ENCODE measurements at regions not wholly inside any gene's neighbourhood (a gene's known extent, or its start where the extent isn't known, plus 50 kb on each side); places are given as distances from the start of the nearest gene placed in this dataset.

DNA sequence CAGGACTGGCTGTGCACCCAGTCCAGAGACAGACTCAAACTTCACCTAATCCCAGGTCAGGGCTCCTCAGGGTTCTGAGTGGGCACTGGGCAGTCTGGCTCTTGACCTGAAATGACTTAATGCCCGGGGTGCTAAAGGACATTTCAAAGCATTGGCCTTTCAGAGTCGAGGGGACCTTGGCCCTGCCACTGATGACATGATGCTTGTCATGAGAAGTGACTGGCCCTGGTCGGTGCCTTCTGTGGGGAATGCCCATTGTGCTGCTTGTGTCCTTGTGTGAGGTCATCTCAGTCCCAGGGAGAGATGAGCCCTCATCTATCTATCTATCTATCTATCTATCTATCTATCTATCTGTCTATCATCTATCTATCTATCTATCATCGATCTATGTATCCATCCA, 81.3 kb downstream of the CTAGE1 start:
- Histone ChIP-seq H3K27ac (no peak overlapping the region), H3K4me1 (ENCODE audit: insufficient read depth) (peaks cover 9% of the 10 kb centered on the region), H2AFZ (no peak overlapping the region), H4K20me1 (ENCODE audit: insufficient read depth) (no peaks in the 10 kb centered on the region), H3K79me2 (ENCODE audit: insufficient read depth) (no peaks in the 10 kb centered on the region), H3F3A (ENCODE audit: insufficient read depth) (no peaks in the 10 kb centered on the region), H3K9me3 (ENCODE audit: low read depth) (no peaks in the 10 kb centered on the region), H3K9me2 (ENCODE audit: insufficient read depth) (no peaks in the 10 kb centered on the region), H3K4me3 (no peak overlapping the region), H3K27me3 (replicated peaks; ENCODE audit: insufficient read depth) (no peaks in the 10 kb centered on the region), H3K4me2 (ENCODE audit: unreplicated experiment) (no peak overlapping the region), H3K9ac (no peak overlapping the region), H3K36me3 (ENCODE audit: low read depth) (no peaks in the 10 kb centered on the region)
- DNase-seq, result no peak
- TF ChIP-seq EZH2 (IDR thresholded peaks at IDR 0.05; ENCODE audit: insufficient read depth, poor library complexity, severe bottlenecking) (no peak), EZH2phosphoT487 (IDR thresholded peaks at IDR 0.05; ENCODE audit: insufficient read depth, low read depth) (no peak)
- 68 to 76% methylated on average over 4 of the region's 4 CpGs for WGBS, 2 experiments (ENCODE audit: low coverage in 1 of 2, low lambda C conversion rate in 2 of 2, missing lambda C conversion rate in 2 of 2)
- in situ Hi-C loops (cut with MboI), result no loop called here

DNA sequence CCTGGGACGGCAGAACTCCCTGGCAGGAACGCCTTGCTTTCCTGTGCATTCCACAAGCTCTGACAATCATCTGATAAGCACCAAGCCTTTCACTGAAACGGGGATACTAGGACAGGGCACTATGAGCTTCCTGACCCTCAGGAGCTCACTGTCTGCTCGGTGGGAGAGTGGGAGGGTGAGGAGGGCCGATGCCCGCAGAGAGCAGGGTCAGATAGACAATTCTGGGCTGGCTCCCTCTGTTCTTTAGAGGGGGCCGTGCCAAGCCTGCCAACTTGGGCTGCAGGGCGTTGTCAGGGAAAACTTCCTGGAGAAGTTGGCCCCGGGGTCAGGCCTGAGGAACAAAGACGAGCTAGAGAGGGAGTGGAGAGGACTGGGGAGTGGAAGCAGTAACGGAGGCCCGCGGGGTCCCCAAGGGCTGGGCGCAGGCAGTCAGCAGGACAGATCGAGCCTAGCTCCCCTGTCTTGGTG, 82.0 kb downstream of the CTAGE1 start:
- no peak overlapping the region for H3K4me2 ChIP-seq (ENCODE audit: unreplicated experiment)
- H3K27ac ChIP-seq, result no peak overlapping the region
- no peaks in the 10 kb centered on the region for H3K27me3 ChIP-seq (replicated peaks; ENCODE audit: insufficient read depth)
- H3K9ac ChIP-seq, result no peak overlapping the region
- 80 to 83% methylated on average over 15 of the region's 15 CpGs for WGBS, 2 experiments (ENCODE audit: low coverage in 1 of 2, low lambda C conversion rate in 2 of 2, missing lambda C conversion rate in 2 of 2)
- in situ Hi-C loops (cut with MboI), result no loop called here
- no peaks in the 10 kb centered on the region for H3F3A ChIP-seq (ENCODE audit: insufficient read depth)
- no peak overlapping the region for H2AFZ ChIP-seq
- no peaks in the 10 kb centered on the region for H3K79me2 ChIP-seq (ENCODE audit: insufficient read depth)
- DNase-seq, result no peak
- no peaks in the 10 kb centered on the region for H4K20me1 ChIP-seq (ENCODE audit: insufficient read depth)
- peaks cover 9% of the 10 kb centered on the region for H3K4me1 ChIP-seq (ENCODE audit: insufficient read depth)
- no peaks in the 10 kb centered on the region for H3K36me3 ChIP-seq (ENCODE audit: low read depth)
- H3K9me3 ChIP-seq (ENCODE audit: low read depth), result no peaks in the 10 kb centered on the region
- H3K9me2 ChIP-seq (ENCODE audit: insufficient read depth), result no peaks in the 10 kb centered on the region
- no peak overlapping the region for H3K4me3 ChIP-seq
- TF ChIP-seq EZH2phosphoT487 (IDR thresholded peaks at IDR 0.05; ENCODE audit: insufficient read depth, low read depth), result no peak
- TF ChIP-seq EZH2 (IDR thresholded peaks at IDR 0.05; ENCODE audit: insufficient read depth, poor library complexity, severe bottlenecking), result no peak

GRCh38 chr18:22334567-22334966, 83.1 kb downstream of the CTAGE1 start:
- in situ Hi-C loops (cut with MboI), result no loop called here

GRCh38 chr18:22332590-22332989, 85.1 kb downstream of the CTAGE1 start:
- H3F3A ChIP-seq (ENCODE audit: insufficient read depth), result no peaks in the 10 kb centered on the region
- no peaks in the 10 kb centered on the region for H4K20me1 ChIP-seq (ENCODE audit: insufficient read depth)
- WGBS, 2 experiments (ENCODE audit: low coverage in 1 of 2, low lambda C conversion rate in 2 of 2, missing lambda C conversion rate in 2 of 2), result 68 to 76% methylated on average over 5 of the region's 5 CpGs
- H3K27ac ChIP-seq, result no peak overlapping the region
- H3K79me2 ChIP-seq (ENCODE audit: insufficient read depth), result no peaks in the 10 kb centered on the region
- no peak overlapping the region for H3K4me2 ChIP-seq (ENCODE audit: unreplicated experiment)
- H3K9ac ChIP-seq, result no peak overlapping the region
- H3K9me3 ChIP-seq (ENCODE audit: low read depth), result no peaks in the 10 kb centered on the region
- H3K4me3 ChIP-seq, result no peak overlapping the region
- H3K27me3 ChIP-seq (replicated peaks; ENCODE audit: insufficient read depth), result no peaks in the 10 kb centered on the region; the same call in 1 of the 2 replicates
- H2AFZ ChIP-seq, result no peak overlapping the region
- DNase-seq, result no peak
- H3K36me3 ChIP-seq (ENCODE audit: low read depth), result no peaks in the 10 kb centered on the region
- in situ Hi-C loops (cut with MboI), result no loop called here
- no peak for TF ChIP-seq EZH2 (IDR thresholded peaks at IDR 0.05; ENCODE audit: insufficient read depth, poor library complexity, severe bottlenecking)
- no peak for TF ChIP-seq EZH2phosphoT487 (IDR thresholded peaks at IDR 0.05; ENCODE audit: insufficient read depth, low read depth)
- peaks cover 9% of the 10 kb centered on the region for H3K4me1 ChIP-seq (ENCODE audit: insufficient read depth)
- H3K9me2 ChIP-seq (ENCODE audit: insufficient read depth), result no peaks in the 10 kb centered on the region

More at GRCh38 chr18:22334567-22334966, 83.1 kb downstream of the CTAGE1 start:
- no peak overlapping the region for H2AFZ ChIP-seq
- no peak overlapping the region for H3K4me2 ChIP-seq (ENCODE audit: unreplicated experiment)
- 53 to 71% methylated on average over 5 of the region's 5 CpGs for WGBS, 2 experiments (ENCODE audit: low coverage in 1 of 2, low lambda C conversion rate in 2 of 2, missing lambda C conversion rate in 2 of 2)
- no peaks in the 10 kb centered on the region for H3K27me3 ChIP-seq (replicated peaks; ENCODE audit: insufficient read depth)
- peaks cover 9% of the 10 kb centered on the region for H3K4me1 ChIP-seq (ENCODE audit: insufficient read depth)
- H4K20me1 ChIP-seq (ENCODE audit: insufficient read depth), result no peaks in the 10 kb centered on the region
- no peaks in the 10 kb centered on the region for H3F3A ChIP-seq (ENCODE audit: insufficient read depth)
- DNase-seq, result no peak
- H3K79me2 ChIP-seq (ENCODE audit: insufficient read depth), result no peaks in the 10 kb centered on the region
- H3K27ac ChIP-seq, result no peak overlapping the region
- TF ChIP-seq EZH2 (IDR thresholded peaks at IDR 0.05; ENCODE audit: insufficient read depth, poor library complexity, severe bottlenecking) (no peak), EZH2phosphoT487 (IDR thresholded peaks at IDR 0.05; ENCODE audit: insufficient read depth, low read depth) (no peak)
- no peak overlapping the region for H3K9ac ChIP-seq
- H3K9me2 ChIP-seq (ENCODE audit: insufficient read depth), result no peaks in the 10 kb centered on the region
- no peaks in the 10 kb centered on the region for H3K36me3 ChIP-seq (ENCODE audit: low read depth)
- H3K4me3 ChIP-seq, result no peak overlapping the region
- H3K9me3 ChIP-seq (ENCODE audit: low read depth), result no peaks in the 10 kb centered on the region

DNA sequence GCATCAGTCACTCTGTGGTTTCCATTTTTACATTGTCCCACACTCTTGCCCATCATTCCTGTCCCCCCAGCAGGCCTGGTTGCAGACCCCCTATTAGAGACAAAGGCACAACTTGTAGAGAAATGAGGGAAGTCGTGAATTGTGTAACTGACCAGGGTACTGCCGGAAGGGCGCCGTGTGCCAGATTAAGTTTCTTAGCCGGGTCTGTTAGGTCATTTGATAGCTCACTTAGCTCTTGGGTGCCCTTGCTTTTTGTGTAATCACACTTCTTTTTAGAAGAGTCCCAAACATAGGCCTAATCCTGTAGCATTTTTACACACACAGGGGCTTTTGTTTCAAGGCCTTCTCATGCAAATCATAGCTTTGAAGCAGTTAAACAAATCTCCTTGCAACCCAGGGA, 87.2 kb downstream of the CTAGE1 start:
- Histone ChIP-seq H3K9me3 (ENCODE audit: low read depth) (no peaks in the 10 kb centered on the region), H3K36me3 (ENCODE audit: low read depth) (no peaks in the 10 kb centered on the region), H3K79me2 (ENCODE audit: insufficient read depth) (no peaks in the 10 kb centered on the region), H3K9me2 (ENCODE audit: insufficient read depth) (no peaks in the 10 kb centered on the region), H3K4me2 (ENCODE audit: unreplicated experiment) (no peak overlapping the region), H2AFZ (no peak overlapping the region), H3K9ac (no peak overlapping the region), H4K20me1 (ENCODE audit: insufficient read depth) (no peaks in the 10 kb centered on the region), H3F3A (ENCODE audit: insufficient read depth) (no peaks in the 10 kb centered on the region), H3K4me1 (ENCODE audit: insufficient read depth) (no peaks in the 10 kb centered on the region), H3K27ac (no peak overlapping the region), H3K27me3 (replicated peaks; ENCODE audit: insufficient read depth) (no peaks in the 10 kb centered on the region; the same call in 1 of the 2 replicates), H3K4me3 (no peak overlapping the region)
- in situ Hi-C loops (cut with MboI), result no loop called here
- TF ChIP-seq EZH2phosphoT487 (IDR thresholded peaks at IDR 0.05; ENCODE audit: insufficient read depth, low read depth) (no peak), EZH2 (IDR thresholded peaks at IDR 0.05; ENCODE audit: insufficient read depth, poor library complexity, severe bottlenecking) (no peak)
- 80 to 87% methylated on average over 5 of the region's 5 CpGs for WGBS, 2 experiments (ENCODE audit: low coverage in 1 of 2, low lambda C conversion rate in 2 of 2, missing lambda C conversion rate in 2 of 2)
- no peak for DNase-seq
